K562 (cell line): ENCODE measurements at regions not wholly inside any gene's neighbourhood (a gene's known extent, or its start where the extent isn't known, plus 50 kb on each side); places are given as distances from the start of the nearest gene placed in this dataset.

Experiments
- ATF1 ChIP-seq, 2 experiments: fragments of 450-650 bp in 1 of 2; IDR thresholded peaks; 2 replicates each; pipeline ENCODE4 v1.6.1; 2016; ENCODE audit warnings: missing compliant biosample characterization in 1 of 2, missing genetic modification characterization in 1 of 2
- EP400 ChIP-seq: fragments of 450-650 bp; IDR thresholded peaks from 2 replicates; pipeline ENCODE4 v1.6.1; 2017; ENCODE audit warnings: antibody characterized with exemption, mild to moderate bottlenecking, moderate library complexity
- HMG20B ChIP-seq: fragments of 250-450 bp; sonication (Bioruptor Pico); IDR thresholded peaks from 2 replicates; pipeline ENCODE4 v1.5.0; 2021; ENCODE audit warnings: mild to moderate bottlenecking
- KAT8 ChIP-seq: fragments of 450-650 bp; IDR thresholded peaks from 2 replicates; pipeline ENCODE4 v1.6.1; 2016; ENCODE audit warnings: low read depth, mild to moderate bottlenecking
- KDM1A ChIP-seq, 2 experiments: fragments of 450-650 bp; IDR thresholded peaks; 2 replicates each; pipeline ENCODE4 v1.6.1; 2016; ENCODE audit warnings: mild to moderate bottlenecking in 2 of 2
- L3MBTL2 ChIP-seq: fragments of 450-650 bp; IDR thresholded peaks from 2 replicates; pipeline ENCODE4 v1.6.1; 2016; ENCODE audit warnings: mild to moderate bottlenecking, moderate library complexity
- MAX ChIP-seq: sonication (generic); formaldehyde crosslinking; IDR thresholded peaks from 2 replicates; pipeline ENCODE4 v1.9.0; 2022; ENCODE audit warnings: mild to moderate bottlenecking, missing genetic modification reagents
- MEF2D ChIP-seq: conservative IDR thresholded peaks from 2 replicates; pipeline ENCODE4 v1.6.1; 2016; ENCODE audit warnings: low read depth, missing genetic modification characterization, missing compliant biosample characterization
- NBN ChIP-seq: fragments of 450-650 bp; IDR thresholded peaks from 2 replicates; pipeline ENCODE4 v1.6.1; 2016; ENCODE audit warnings: low read depth, mild to moderate bottlenecking
- NEUROD1 ChIP-seq: fragments of 150-350 bp; IDR thresholded peaks from 2 replicates; pipeline ENCODE4 v1.6.1; 2014; ENCODE audit warnings: borderline replicate concordance, low read length, low read depth; ENCODE audit not compliant: partially characterized antibody
- RAD21 ChIP-seq, 2 experiments: fragments of 250-450 bp in 1 of 2; fragments of 450-650 bp in 1 of 2; sonication (Bioruptor Pico) in 1 of 2; formaldehyde crosslinking in 1 of 2; IDR thresholded peaks in 1 of 2; conservative IDR thresholded peaks in 1 of 2; 2 replicates each; pipeline versions ENCODE4 v1.4.0 to v1.8.0; 2020 to 2022; ENCODE audit warnings: mild to moderate bottlenecking in 2 of 2, moderate library complexity in 1 of 2
- SMC3 ChIP-seq: conservative IDR thresholded peaks from 2 replicates; pipeline ENCODE4 v1.6.1; 2011; ENCODE audit warnings: low read depth, low read length, improper control_type of control experiment; ENCODE audit not compliant: insufficient read depth
- TAF1 ChIP-seq: IDR thresholded peaks from 2 replicates; pipeline ENCODE4 v1.6.1; 2011; ENCODE audit warnings: mild to moderate bottlenecking, low read length, moderate library complexity; ENCODE audit not compliant: insufficient read depth, control insufficient read depth, severe bottlenecking; ENCODE audit errors: extremely low read depth
- TGIF2 ChIP-seq: sonication (generic); formaldehyde crosslinking; IDR thresholded peaks from 2 replicates; pipeline ENCODE4 v1.8.1; 2022; ENCODE audit warnings: mild to moderate bottlenecking, missing genetic modification reagents, moderate library complexity
- ZNF197 ChIP-seq: fragments of 200-800 bp; sonication (Bioruptor generic); IDR thresholded peaks from 2 replicates; pipeline ENCODE4 v1.6.1; 2016; ENCODE audit warnings: low read depth, missing genetic modification characterization, missing compliant biosample characterization
- ZNF239 ChIP-seq: fragments of 250-450 bp; sonication (Bioruptor Pico); IDR thresholded peaks from 2 replicates; pipeline ENCODE4 v1.4.0; 2020; ENCODE audit warnings: mild to moderate bottlenecking
- TF ChIP-seq, protein P1 (sequence below): IDR thresholded peaks from 2 replicates; pipeline ENCODE4 v1.6.1; 2011; ENCODE audit warnings: borderline replicate concordance, low read depth, mild to moderate bottlenecking, moderate library complexity, low read length; ENCODE audit not compliant: insufficient read depth, poor library complexity, severe bottlenecking
- TF ChIP-seq, protein P2 (sequence below), 2 experiments: fragments of 450-650 bp; conservative IDR thresholded peaks; 2 replicates each; pipeline ENCODE4 v1.6.1; 2017; ENCODE audit warnings: mild to moderate bottlenecking in 2 of 2, moderate library complexity in 2 of 2
- TF ChIP-seq, protein P3 (sequence below): fragments of 450-650 bp; IDR thresholded peaks from 2 replicates; pipeline ENCODE4 v1.6.1; 2017; ENCODE audit warnings: antibody characterized with exemption, mild to moderate bottlenecking

GRCh38 chr15:77819851-77820728 lies 187.4 kb upstream of the LINGO1 start (continued):
- TF ChIP-seq, protein P1, sequence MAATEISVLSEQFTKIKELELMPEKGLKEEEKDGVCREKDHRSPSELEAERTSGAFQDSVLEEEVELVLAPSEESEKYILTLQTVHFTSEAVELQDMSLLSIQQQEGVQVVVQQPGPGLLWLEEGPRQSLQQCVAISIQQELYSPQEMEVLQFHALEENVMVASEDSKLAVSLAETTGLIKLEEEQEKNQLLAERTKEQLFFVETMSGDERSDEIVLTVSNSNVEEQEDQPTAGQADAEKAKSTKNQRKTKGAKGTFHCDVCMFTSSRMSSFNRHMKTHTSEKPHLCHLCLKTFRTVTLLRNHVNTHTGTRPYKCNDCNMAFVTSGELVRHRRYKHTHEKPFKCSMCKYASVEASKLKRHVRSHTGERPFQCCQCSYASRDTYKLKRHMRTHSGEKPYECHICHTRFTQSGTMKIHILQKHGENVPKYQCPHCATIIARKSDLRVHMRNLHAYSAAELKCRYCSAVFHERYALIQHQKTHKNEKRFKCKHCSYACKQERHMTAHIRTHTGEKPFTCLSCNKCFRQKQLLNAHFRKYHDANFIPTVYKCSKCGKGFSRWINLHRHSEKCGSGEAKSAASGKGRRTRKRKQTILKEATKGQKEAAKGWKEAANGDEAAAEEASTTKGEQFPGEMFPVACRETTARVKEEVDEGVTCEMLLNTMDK = peak; percentile 48
- TF ChIP-seq SMC3 (0 out of 2 replicates have a peak, but pooled peaks have one; percentile 22), TAF1 (no peak), TGIF2 (no peak), ZNF197 (no peak), MAX (CRISPR knock-in tag) (no peak), ZNF239 (CRISPR knock-in tag) (no peak), KDM1A (IDR thresholded peaks at IDR 0.05) (no peak), ATF1 (CRISPR knock-in tag; IDR thresholded peaks at IDR 0.05) (no peak), ATF1 (tag; IDR thresholded peaks at IDR 0.05) (peak; percentile 45; the same call in 1 of the 2 replicates), MEF2D (tag) (no peak), HMG20B (no peak), RAD21 (CRISPR knock-in tag; conservative IDR thresholded peaks at IDR 0.05 in 1 of 2, IDR thresholded peaks at IDR 0.05 in 1 of 2) (peak; percentile 15 to 53; a peak in 2 of 4 replicates), NEUROD1 (no peak), EP400 (no peak), NBN (no peak), KAT8 (no peak), L3MBTL2 (peak; percentile 39; the same call in 1 of the 2 replicates)
- TF ChIP-seq, protein P2, sequence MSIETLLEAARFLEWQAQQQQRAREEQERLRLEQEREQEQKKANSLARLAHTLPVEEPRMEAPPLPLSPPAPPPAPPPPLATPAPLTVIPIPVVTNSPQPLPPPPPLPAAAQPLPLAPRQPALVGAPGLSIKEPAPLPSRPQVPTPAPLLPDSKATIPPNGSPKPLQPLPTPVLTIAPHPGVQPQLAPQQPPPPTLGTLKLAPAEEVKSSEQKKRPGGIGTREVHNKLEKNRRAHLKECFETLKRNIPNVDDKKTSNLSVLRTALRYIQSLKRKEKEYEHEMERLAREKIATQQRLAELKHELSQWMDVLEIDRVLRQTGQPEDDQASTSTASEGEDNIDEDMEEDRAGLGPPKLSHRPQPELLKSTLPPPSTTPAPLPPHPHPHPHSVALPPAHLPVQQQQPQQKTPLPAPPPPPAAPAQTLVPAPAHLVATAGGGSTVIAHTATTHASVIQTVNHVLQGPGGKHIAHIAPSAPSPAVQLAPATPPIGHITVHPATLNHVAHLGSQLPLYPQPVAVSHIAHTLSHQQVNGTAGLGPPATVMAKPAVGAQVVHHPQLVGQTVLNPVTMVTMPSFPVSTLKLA (conservative IDR thresholded peaks at IDR 0.05) = no peak
- TF ChIP-seq, protein P3, sequence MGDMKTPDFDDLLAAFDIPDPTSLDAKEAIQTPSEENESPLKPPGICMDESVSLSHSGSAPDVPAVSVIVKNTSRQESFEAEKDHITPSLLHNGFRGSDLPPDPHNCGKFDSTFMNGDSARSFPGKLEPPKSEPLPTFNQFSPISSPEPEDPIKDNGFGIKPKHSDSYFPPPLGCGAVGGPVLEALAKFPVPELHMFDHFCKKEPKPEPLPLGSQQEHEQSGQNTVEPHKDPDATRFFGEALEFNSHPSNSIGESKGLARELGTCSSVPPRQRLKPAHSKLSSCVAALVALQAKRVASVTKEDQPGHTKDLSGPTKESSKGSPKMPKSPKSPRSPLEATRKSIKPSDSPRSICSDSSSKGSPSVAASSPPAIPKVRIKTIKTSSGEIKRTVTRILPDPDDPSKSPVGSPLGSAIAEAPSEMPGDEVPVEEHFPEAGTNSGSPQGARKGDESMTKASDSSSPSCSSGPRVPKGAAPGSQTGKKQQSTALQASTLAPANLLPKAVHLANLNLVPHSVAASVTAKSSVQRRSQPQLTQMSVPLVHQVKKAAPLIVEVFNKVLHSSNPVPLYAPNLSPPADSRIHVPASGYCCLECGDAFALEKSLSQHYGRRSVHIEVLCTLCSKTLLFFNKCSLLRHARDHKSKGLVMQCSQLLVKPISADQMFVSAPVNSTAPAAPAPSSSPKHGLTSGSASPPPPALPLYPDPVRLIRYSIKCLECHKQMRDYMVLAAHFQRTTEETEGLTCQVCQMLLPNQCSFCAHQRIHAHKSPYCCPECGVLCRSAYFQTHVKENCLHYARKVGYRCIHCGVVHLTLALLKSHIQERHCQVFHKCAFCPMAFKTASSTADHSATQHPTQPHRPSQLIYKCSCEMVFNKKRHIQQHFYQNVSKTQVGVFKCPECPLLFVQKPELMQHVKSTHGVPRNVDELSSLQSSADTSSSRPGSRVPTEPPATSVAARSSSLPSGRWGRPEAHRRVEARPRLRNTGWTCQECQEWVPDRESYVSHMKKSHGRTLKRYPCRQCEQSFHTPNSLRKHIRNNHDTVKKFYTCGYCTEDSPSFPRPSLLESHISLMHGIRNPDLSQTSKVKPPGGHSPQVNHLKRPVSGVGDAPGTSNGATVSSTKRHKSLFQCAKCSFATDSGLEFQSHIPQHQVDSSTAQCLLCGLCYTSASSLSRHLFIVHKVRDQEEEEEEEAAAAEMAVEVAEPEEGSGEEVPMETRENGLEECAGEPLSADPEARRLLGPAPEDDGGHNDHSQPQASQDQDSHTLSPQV = no peak
